ENCODE measurements at regions not wholly inside any gene's neighbourhood (a gene's known extent, or its start where the extent isn't known, plus 50 kb on each side); places are given as distances from the start of the nearest gene placed in this dataset.
A peak's percentile ranks its signal among the peaks of the same experiment; 100 is the strongest.
"Not testable (repeated sequence)": the region's sequence is repeated elsewhere in the genome, so short reads cannot be mapped to it uniquely, and the experiment has no call there.

GRCh38 chr21:25175938-25176337 lies 431.3 kb downstream of the MRPL39 start:
- Histone ChIP-seq H4K20me1 (no peaks in the 10 kb centered on the region), H3K4me3 (no peak overlapping the region), H3K9me3 (replicated peaks in 1 of 11) (0 out of 22 replicates have a peak, but pooled peaks cover 0 to 6% (median 0%) of the 10 kb centered on the region in 11 experiments), H3K36me3 (no peaks in the 10 kb centered on the region), H3K4me2 (no peak overlapping the region), H3K4me1 (peaks cover 0 to 16% (median 0%) of the 10 kb centered on the region in 10 experiments; a peak in 6 of 20 replicates), H3K27me3 (no peaks in the 10 kb centered on the region), H3K9ac (no peak overlapping the region), H3K27ac (no peak overlapping the region)
- TF ChIP-seq Cebpa-rat (IDR thresholded peaks at IDR 0.05) = no peak

GRCh38 chr21:25171438-25171837 lies 435.8 kb downstream of the MRPL39 start:
- Histone ChIP-seq H3K4me2 (peak overlapping the region in 6 of 11 experiments; percentile 2 to 25 (median 20); a peak in 3 of 22 replicates), H3K36me3 (no peaks in the 10 kb centered on the region), H4K20me1 (no peaks in the 10 kb centered on the region), H3K9me3 (replicated peaks in 1 of 11) (peaks cover 18 to 37% (median 25%) of the 10 kb centered on the region in 11 experiments), H3K4me1 (peaks cover 0 to 7% (median 0%) of the 10 kb centered on the region in 10 experiments; a peak in 4 of 20 replicates), H3K4me3 (no peak overlapping the region), H3K9ac (no peak overlapping the region), H3K27me3 (no peaks in the 10 kb centered on the region), H3K27ac (no peak overlapping the region)
- peak in 3 of 11 experiments; percentile 9 to 53 (median 46); a peak in 3 of 22 replicates for TF ChIP-seq Cebpa-rat (IDR thresholded peaks at IDR 0.05)

GRCh38 chr21:25170681-25171080 lies 436.6 kb downstream of the MRPL39 start:
- no peak for TF ChIP-seq Cebpa-rat (IDR thresholded peaks at IDR 0.05)
- H3K9ac ChIP-seq = no peak overlapping the region
- H3K27me3 ChIP-seq = no peaks in the 10 kb centered on the region
- H3K36me3 ChIP-seq = no peaks in the 10 kb centered on the region
- H3K4me1 ChIP-seq = peaks cover 0 to 7% (median 0%) of the 10 kb centered on the region in 10 experiments; a peak in 4 of 20 replicates
- peak overlapping the region in 1 of 11 experiments; percentile 19; a peak in 1 of 22 replicates for H3K4me2 ChIP-seq
- no peak overlapping the region for H3K4me3 ChIP-seq
- H4K20me1 ChIP-seq = no peaks in the 10 kb centered on the region
- peaks cover 22 to 44% (median 28%) of the 10 kb centered on the region in 11 experiments for H3K9me3 ChIP-seq (replicated peaks in 1 of 11)
- no peak overlapping the region for H3K27ac ChIP-seq

GRCh38 chr21:25169370-25169769 lies 437.9 kb downstream of the MRPL39 start:
- H3K9me3 ChIP-seq (replicated peaks in 1 of 11) = peaks cover 22 to 51% (median 28%) of the 10 kb centered on the region in 11 experiments
- H3K27ac ChIP-seq = no peak overlapping the region
- no peak overlapping the region for H3K4me3 ChIP-seq
- no peaks in the 10 kb centered on the region for H3K36me3 ChIP-seq
- H3K4me2 ChIP-seq = no peak overlapping the region
- H3K4me1 ChIP-seq = peaks cover 0 to 7% (median 0%) of the 10 kb centered on the region in 10 experiments; a peak in 4 of 20 replicates
- no peaks in the 10 kb centered on the region for H4K20me1 ChIP-seq
- H3K9ac ChIP-seq = no peak overlapping the region
- no peaks in the 10 kb centered on the region for H3K27me3 ChIP-seq
- no peak for TF ChIP-seq Cebpa-rat (IDR thresholded peaks at IDR 0.05)

- not testable (repeated sequence) for H3K4me2 ChIP-seq, H4K20me1 ChIP-seq, H3K27me3 ChIP-seq, H3K36me3 ChIP-seq, H3K9ac ChIP-seq, H3K4me3 ChIP-seq, H3K27ac ChIP-seq
- Histone ChIP-seq H3K9me3 (replicated peaks in 1 of 11) (peaks cover 22 to 57% (median 28%) of the 10 kb centered on the region in 11 experiments), H3K4me1 (peaks cover 0 to 14% (median 0%) of the 10 kb centered on the region in 10 experiments; a peak in 6 of 20 replicates)
Observed at GRCh38 chr21:25166904-25167303, 440.4 kb downstream of the MRPL39 start.

- Histone ChIP-seq H3K4me3 (no peak overlapping the region), H3K36me3 (no peaks in the 10 kb centered on the region), H3K9me3 (replicated peaks in 1 of 11) (peaks cover under 1 to 30% (median 8%) of the 10 kb centered on the region in 11 experiments; a peak in 20 of 22 replicates), H3K4me1 (peaks cover 0 to 14% (median 0%) of the 10 kb centered on the region in 10 experiments; a peak in 3 of 20 replicates), H3K27me3 (no peaks in the 10 kb centered on the region), H4K20me1 (no peaks in the 10 kb centered on the region), H3K27ac (no peak overlapping the region), H3K4me2 (no peak overlapping the region), H3K9ac (no peak overlapping the region)
- no peak for TF ChIP-seq Cebpa-rat (IDR thresholded peaks at IDR 0.05)
Observed at GRCh38 chr21:25161571-25161970, 445.7 kb downstream of the MRPL39 start.

- H3K27me3 ChIP-seq = not testable (repeated sequence)
Observed at GRCh38 chr21:25155020-25155419, 452.3 kb downstream of the MRPL39 start.

GRCh38 chr21:25149022-25149421 lies 458.3 kb downstream of the MRPL39 start:
- H3K9me3 ChIP-seq (replicated peaks in 1 of 11) = peaks cover 0 to 14% (median 1%) of the 10 kb centered on the region in 11 experiments; a peak in 8 of 22 replicates
- no peak overlapping the region for H3K9ac ChIP-seq
- H3K4me2 ChIP-seq = no peak overlapping the region

More at GRCh38 chr21:25155020-25155419, 452.3 kb downstream of the MRPL39 start:
- peaks cover 6 to 23% (median 13%) of the 10 kb centered on the region in 11 experiments; a peak in 19 of 22 replicates for H3K9me3 ChIP-seq (replicated peaks in 1 of 11)
- H4K20me1 ChIP-seq, H3K36me3 ChIP-seq, H3K4me2 ChIP-seq, H3K4me3 ChIP-seq, H3K4me1 ChIP-seq, H3K9ac ChIP-seq, H3K27ac ChIP-seq: not testable (repeated sequence)

GRCh38 chr21:25139414-25139813 lies 467.9 kb downstream of the MRPL39 start:
- no peaks in the 10 kb centered on the region for H4K20me1 ChIP-seq
- no peaks in the 10 kb centered on the region for H3K27me3 ChIP-seq
- no peak overlapping the region for H3K4me2 ChIP-seq
- no peak for TF ChIP-seq Cebpa-rat (IDR thresholded peaks at IDR 0.05)
- H3K9ac ChIP-seq = no peak overlapping the region
- no peaks in the 10 kb centered on the region for H3K36me3 ChIP-seq
- H3K27ac ChIP-seq = no peak overlapping the region
- no peaks in the 10 kb centered on the region for H3K4me1 ChIP-seq
- no peak overlapping the region for H3K4me3 ChIP-seq
- no peaks in the 10 kb centered on the region for H3K9me3 ChIP-seq (replicated peaks in 1 of 11)

More at GRCh38 chr21:25149022-25149421, 458.3 kb downstream of the MRPL39 start:
- H3K36me3 ChIP-seq = no peaks in the 10 kb centered on the region
- no peak overlapping the region for H3K27ac ChIP-seq
- TF ChIP-seq Cebpa-rat (IDR thresholded peaks at IDR 0.05) = no peak
- no peak overlapping the region for H3K4me3 ChIP-seq
- H3K27me3 ChIP-seq = no peaks in the 10 kb centered on the region
- no peaks in the 10 kb centered on the region for H4K20me1 ChIP-seq
- H3K4me1 ChIP-seq = no peaks in the 10 kb centered on the region

GRCh38 chr21:25133939-25134338 lies 473.3 kb downstream of the MRPL39 start:
- H3K9ac ChIP-seq = no peak overlapping the region
- no peak overlapping the region for H3K4me3 ChIP-seq
- H3K27me3 ChIP-seq = no peaks in the 10 kb centered on the region
- H3K27ac ChIP-seq = no peak overlapping the region
- H3K4me2 ChIP-seq = no peak overlapping the region
- TF ChIP-seq Cebpa-rat (IDR thresholded peaks at IDR 0.05) = no peak
- H3K9me3 ChIP-seq (replicated peaks in 1 of 11) = no peaks in the 10 kb centered on the region; a peak in 1 of 22 replicates
- no peaks in the 10 kb centered on the region for H4K20me1 ChIP-seq
- H3K4me1 ChIP-seq = no peaks in the 10 kb centered on the region
- no peaks in the 10 kb centered on the region for H3K36me3 ChIP-seq

Measured in BLaER1 treated with 17β-estradiol and CSF1 and Interleukin-3, amounts not matched to agents 10 nM and 100 nM (cell line).